Breast epithelium (tissue), 4 donors: ENCODE measurements at regions not wholly inside any gene's neighbourhood (a gene's known extent, or its start where the extent isn't known, plus 50 kb on each side); places are given as distances from the start of the nearest gene placed in this dataset.

Experiments
- DNase-seq, 2 donors: peaks; one replicate each; pipeline ENCODE4 v3.0.0-alpha.2; 2019; ENCODE audit warnings: low spot score in 2 of 2
- H3K27ac ChIP-seq, 2 donors: fragments of 200-600 bp; sonication (generic) in 1 of 2; one replicate each; pipeline ENCODE4 v1.5.1; 2016 to 2019; ENCODE audit warnings: mild to moderate bottlenecking in 1 of 2
- H3K27me3 ChIP-seq, 2 donors: fragments of 200-600 bp; sonication (generic) in 1 of 2; one replicate each; pipeline versions ENCODE4 v1.5.1 to v1.6.0; 2017 to 2019; ENCODE audit warnings: control low read depth in 1 of 2, mild to moderate bottlenecking in 1 of 2
- H3K36me3 ChIP-seq: fragments of 200-600 bp; one replicate; pipeline ENCODE4 v1.5.1; 2019
- H3K4me1 ChIP-seq, 2 donors: fragments of 200-600 bp; sonication (generic); one replicate each; pipeline ENCODE4 v1.5.1; 2016 to 2019; ENCODE audit warnings: control low read depth in 1 of 2
- H3K4me3 ChIP-seq, 3 donors: fragments of 200-600 bp; sonication (generic); 1 replicate in 2 of 3; 2 replicates in 1 of 3; pipeline ENCODE4 v1.5.1; 2016 to 2019; ENCODE audit warnings: mild to moderate bottlenecking in 3 of 3, moderate library complexity in 2 of 3
- H3K9me3 ChIP-seq, 2 donors: fragments of 200-600 bp; sonication (generic) in 1 of 2; one replicate each; pipeline ENCODE4 v1.5.1; 2016 to 2019; ENCODE audit warnings: control low read depth in 1 of 2
- CTCF ChIP-seq, 3 donors: fragments of 450-650 bp; IDR thresholded peaks; one replicate each; pipeline ENCODE4 v1.5.1; 2016 to 2017; ENCODE audit warnings: antibody characterized with exemption in 3 of 3, mild to moderate bottlenecking in 3 of 3, moderate library complexity in 3 of 3
- POLR2A ChIP-seq: fragments of 450-650 bp; IDR thresholded peaks from one replicate; pipeline ENCODE4 v1.6.1; 2016; ENCODE audit warnings: antibody characterized with exemption, mild to moderate bottlenecking, moderate library complexity
- POLR2AphosphoS5 ChIP-seq, 3 donors: sonication (generic); formaldehyde crosslinking; IDR thresholded peaks; one replicate each; pipeline ENCODE4 v1.6.1; 2017; ENCODE audit warnings: antibody characterized with exemption in 3 of 3
- intact Hi-C: fragments of 100-400 bp; cut with DNase I; formaldehyde crosslinking; loops from one replicate; pipeline ENCODE4 v1.15.1; 2023; ENCODE audit warnings: low total_unique reads

GRCh38 chr9:119095072-119095471 is 274.2 kb downstream of the BRINP1 start:
- no peak for DNase-seq
- Histone ChIP-seq H3K4me1 (no peaks in the 10 kb centered on the region), H3K27ac (no peak overlapping the region), H3K4me3 (no peak overlapping the region), H3K27me3 (no peaks in the 10 kb centered on the region), H3K36me3 (no peaks in the 10 kb centered on the region), H3K9me3 (no peaks in the 10 kb centered on the region)
- intact Hi-C loops: no loop called here
- no peak for TF ChIP-seq POLR2A
- TF ChIP-seq POLR2AphosphoS5 (IDR thresholded peaks at IDR 0.05): no peak
- no peak for TF ChIP-seq CTCF (IDR thresholded peaks at IDR 0.05)

GRCh38 chr9:119101048-119101447 is 268.2 kb downstream of the BRINP1 start:
- no peaks in the 10 kb centered on the region for H3K9me3 ChIP-seq
- H3K4me3 ChIP-seq: no peak overlapping the region
- no peak overlapping the region for H3K27ac ChIP-seq
- H3K4me1 ChIP-seq: no peaks in the 10 kb centered on the region
- no peaks in the 10 kb centered on the region for H3K27me3 ChIP-seq
- no peak for TF ChIP-seq CTCF (IDR thresholded peaks at IDR 0.05)
- no peak for TF ChIP-seq POLR2AphosphoS5 (IDR thresholded peaks at IDR 0.05)
- no peak for TF ChIP-seq POLR2A
- intact Hi-C loops: no loop called here
- DNase-seq: no peak
- no peaks in the 10 kb centered on the region for H3K36me3 ChIP-seq

GRCh38 chr9:119114681-119115080 is 254.6 kb downstream of the BRINP1 start:
- no peak for DNase-seq
- Histone ChIP-seq H3K4me3 (no peak overlapping the region), H3K27me3 (no peaks in the 10 kb centered on the region), H3K4me1 (no peaks in the 10 kb centered on the region), H3K27ac (no peak overlapping the region), H3K36me3 (no peaks in the 10 kb centered on the region), H3K9me3 (no peaks in the 10 kb centered on the region)
- TF ChIP-seq CTCF (IDR thresholded peaks at IDR 0.05) (no peak), POLR2A (no peak), POLR2AphosphoS5 (IDR thresholded peaks at IDR 0.05) (no peak)
- intact Hi-C loops: no loop called here
